HepG2 (cell line): ENCODE measurements at regions not wholly inside any gene's neighbourhood (a gene's known extent, or its start where the extent isn't known, plus 50 kb on each side); places are given as distances from the start of the nearest gene placed in this dataset.

Source experiments
- HHEX ChIP-seq: IDR thresholded peaks from 2 replicates; pipeline ENCODE4 v1.6.1; 2016; ENCODE audit warnings: control low read depth
- IRF9 ChIP-seq: sonication (generic); formaldehyde crosslinking; IDR thresholded peaks from 2 replicates; pipeline ENCODE4 v1.8.0; 2022; ENCODE audit warnings: missing genetic modification reagents, mild to moderate bottlenecking, borderline replicate concordance
- JARID2 ChIP-seq: sonication (generic); formaldehyde crosslinking; IDR thresholded peaks from 2 replicates; pipeline ENCODE4 v1.8.1; 2023; ENCODE audit warnings: missing genetic modification reagents, inconsistent platforms; ENCODE audit not compliant: insufficient replicate concordance
- NBN ChIP-seq: fragments of 450-650 bp; conservative IDR thresholded peaks from 2 replicates; pipeline ENCODE4 v1.6.1; 2017
- ZHX2 ChIP-seq, 2 experiments: sonication (generic) in 1 of 2; formaldehyde crosslinking in 1 of 2; IDR thresholded peaks; 2 replicates each; pipeline versions ENCODE4 v1.6.1 to v1.9.0; 2014 to 2022; ENCODE audit warnings: antibody characterized with exemption in 1 of 2, borderline replicate concordance in 1 of 2, inconsistent platforms in 1 of 2, low read depth in 1 of 2, missing genetic modification reagents in 1 of 2
- ZNF546 ChIP-seq: sonication (generic); formaldehyde crosslinking; conservative IDR thresholded peaks from 2 replicates; pipeline ENCODE4 v1.8.1; 2023; ENCODE audit warnings: mild to moderate bottlenecking, missing genetic modification reagents
- ZNF672 ChIP-seq: sonication (generic); formaldehyde crosslinking; IDR thresholded peaks from 2 replicates; pipeline ENCODE4 v1.8.1; 2022; ENCODE audit warnings: missing genetic modification reagents

- TF ChIP-seq IRF9 (CRISPR knock-in tag) (no peak), ZHX2 (IDR thresholded peaks at IDR 0.05; ENCODE audit: low read depth) (no peak), ZHX2 (CRISPR knock-in tag; IDR thresholded peaks at IDR 0.05; ENCODE audit: borderline replicate concordance) (no peak), ZNF546 (CRISPR knock-in tag) (no peak), JARID2 (CRISPR knock-in tag) (no peak), NBN (no peak), ZNF672 (CRISPR knock-in tag) (no peak), HHEX (no peak)
Measured at GRCh38 chr12:78359520-78359919, 505.1 kb upstream of the SYT1 start (continued).
